ENCODE measurements at regions not wholly inside any gene's neighbourhood (a gene's known extent, or its start where the extent isn't known, plus 50 kb on each side); places are given as distances from the start of the nearest gene placed in this dataset.

DNA sequence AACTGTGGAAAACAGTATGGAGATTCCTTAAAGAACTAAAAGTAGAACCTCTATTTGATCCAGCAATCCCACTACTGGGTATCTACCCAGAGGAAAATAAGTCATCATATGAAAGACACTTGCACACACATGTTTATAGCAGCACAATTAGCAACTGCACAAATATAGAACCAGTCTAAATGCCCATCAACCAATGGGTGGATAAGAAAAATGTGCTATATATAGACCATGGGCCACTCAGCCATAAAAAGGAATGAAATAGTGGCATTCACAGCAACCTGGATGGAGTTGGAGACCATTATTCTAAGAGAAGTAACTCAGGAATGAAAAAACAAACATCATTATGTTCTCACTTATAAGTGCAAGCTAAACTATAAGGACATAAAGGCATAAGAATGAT lies 105.0 kb upstream of the PGBD5 start:
- TF ChIP-seq, protein P1, sequence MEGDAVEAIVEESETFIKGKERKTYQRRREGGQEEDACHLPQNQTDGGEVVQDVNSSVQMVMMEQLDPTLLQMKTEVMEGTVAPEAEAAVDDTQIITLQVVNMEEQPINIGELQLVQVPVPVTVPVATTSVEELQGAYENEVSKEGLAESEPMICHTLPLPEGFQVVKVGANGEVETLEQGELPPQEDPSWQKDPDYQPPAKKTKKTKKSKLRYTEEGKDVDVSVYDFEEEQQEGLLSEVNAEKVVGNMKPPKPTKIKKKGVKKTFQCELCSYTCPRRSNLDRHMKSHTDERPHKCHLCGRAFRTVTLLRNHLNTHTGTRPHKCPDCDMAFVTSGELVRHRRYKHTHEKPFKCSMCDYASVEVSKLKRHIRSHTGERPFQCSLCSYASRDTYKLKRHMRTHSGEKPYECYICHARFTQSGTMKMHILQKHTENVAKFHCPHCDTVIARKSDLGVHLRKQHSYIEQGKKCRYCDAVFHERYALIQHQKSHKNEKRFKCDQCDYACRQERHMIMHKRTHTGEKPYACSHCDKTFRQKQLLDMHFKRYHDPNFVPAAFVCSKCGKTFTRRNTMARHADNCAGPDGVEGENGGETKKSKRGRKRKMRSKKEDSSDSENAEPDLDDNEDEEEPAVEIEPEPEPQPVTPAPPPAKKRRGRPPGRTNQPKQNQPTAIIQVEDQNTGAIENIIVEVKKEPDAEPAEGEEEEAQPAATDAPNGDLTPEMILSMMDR (conservative IDR thresholded peaks at IDR 0.05) = no peak
- TF ChIP-seq EZH2 (IDR thresholded peaks at IDR 0.05; ENCODE audit: low read depth) = no peak
